MG63 (cell line): ENCODE measurements at regions not wholly inside any gene's neighbourhood (a gene's known extent, or its start where the extent isn't known, plus 50 kb on each side); places are given as distances from the start of the nearest gene placed in this dataset.
"Not testable (repeated sequence)": the region's sequence is repeated elsewhere in the genome, so short reads cannot be mapped to it uniquely, and the experiment has no call there.

Experiments
- DNase-seq: peaks from one replicate; pipeline ENCODE4 v3.0.0-alpha.2; 2020
- H3K27me3 ChIP-seq: fragments of 250-450 bp; sonication (Bioruptor Pico); 2 replicates; pipeline ENCODE4 v1.5.1; 2020; ENCODE audit warnings: mild to moderate bottlenecking, moderate library complexity
- H3K36me3 ChIP-seq: fragments of 250-450 bp; sonication (Bioruptor Pico); 2 replicates; pipeline ENCODE4 v1.5.1; 2020; ENCODE audit warnings: mild to moderate bottlenecking, moderate library complexity
- H3K4me3 ChIP-seq: fragments of 250-450 bp; sonication (Bioruptor Pico); 2 replicates; pipeline ENCODE4 v1.5.1; 2020; ENCODE audit warnings: mild to moderate bottlenecking, moderate library complexity
- H3K9me3 ChIP-seq: fragments of 250-450 bp; sonication (Bioruptor Pico); 2 replicates; pipeline ENCODE4 v1.5.1; 2020; ENCODE audit warnings: mild to moderate bottlenecking, moderate library complexity

GRCh38 chr13:24985107-24985506, 110.8 kb upstream of the PABPC3 start:
- H3K27me3 ChIP-seq, result no peaks in the 10 kb centered on the region; the same call in 1 of the 2 replicates
- H3K9me3 ChIP-seq, result no peaks in the 10 kb centered on the region
- H3K4me3 ChIP-seq, result no peak overlapping the region
- H3K36me3 ChIP-seq, result no peaks in the 10 kb centered on the region
- no peak for DNase-seq

- no peak overlapping the region for H3K4me3 ChIP-seq
Observed at GRCh38 chr13:24985896-24986295, 110.0 kb upstream of the PABPC3 start.

GRCh38 chr13:24986826-24987225, 109.1 kb upstream of the PABPC3 start:
- H3K9me3 ChIP-seq, result no peaks in the 10 kb centered on the region
- no peak for DNase-seq
- no peaks in the 10 kb centered on the region; the same call in 1 of the 2 replicates for H3K27me3 ChIP-seq
- H3K4me3 ChIP-seq, result no peak overlapping the region
- H3K36me3 ChIP-seq, result no peaks in the 10 kb centered on the region

More at GRCh38 chr13:24985896-24986295, 110.0 kb upstream of the PABPC3 start:
- H3K27me3 ChIP-seq, result no peaks in the 10 kb centered on the region; the same call in 1 of the 2 replicates
- H3K9me3 ChIP-seq, result no peaks in the 10 kb centered on the region
- no peak for DNase-seq
- H3K36me3 ChIP-seq, result no peaks in the 10 kb centered on the region

- not testable (repeated sequence) for DNase-seq, H3K9me3 ChIP-seq, H3K27me3 ChIP-seq
Observed at GRCh38 chr13:24989959-24990358, 106.0 kb upstream of the PABPC3 start.

GRCh38 chr13:24992946-24993345, 103.0 kb upstream of the PABPC3 start:
- not testable (repeated sequence) for DNase-seq

More at GRCh38 chr13:24989959-24990358, 106.0 kb upstream of the PABPC3 start:
- H3K4me3 ChIP-seq, H3K36me3 ChIP-seq: not testable (repeated sequence)

GRCh38 chr13:24995225-24995804, 100.6 kb upstream of the PABPC3 start:
- Histone ChIP-seq H3K27me3 (peaks cover 6% of the 10 kb centered on the region), H3K36me3 (no peaks in the 10 kb centered on the region), H3K9me3 (no peaks in the 10 kb centered on the region), H3K4me3 (no peak overlapping the region)
- peak; percentile 59 for DNase-seq

More at GRCh38 chr13:24992946-24993345, 103.0 kb upstream of the PABPC3 start:
- not testable (repeated sequence) for H3K27me3 ChIP-seq, H3K36me3 ChIP-seq, H3K4me3 ChIP-seq, H3K9me3 ChIP-seq

- Histone ChIP-seq H3K9me3 (no peaks in the 10 kb centered on the region), H3K36me3 (no peaks in the 10 kb centered on the region), H3K27me3 (peaks cover 6% of the 10 kb centered on the region), H3K4me3 (no peak overlapping the region)
- no peak for DNase-seq
Observed at GRCh38 chr13:24997367-24997967, 98.5 kb upstream of the PABPC3 start.

GRCh38 chr13:24998433-24998832, 97.5 kb upstream of the PABPC3 start:
- no peak for DNase-seq
- Histone ChIP-seq H3K4me3 (no peak overlapping the region), H3K36me3 (no peaks in the 10 kb centered on the region), H3K27me3 (peaks cover 6% of the 10 kb centered on the region), H3K9me3 (no peaks in the 10 kb centered on the region)

GRCh38 chr13:25001476-25002206, 94.3 kb upstream of the PABPC3 start:
- H3K27me3 ChIP-seq, result peaks cover 2% of the 10 kb centered on the region
- DNase-seq, result no peak

GRCh38 chr13:25002311-25002710, 93.6 kb upstream of the PABPC3 start:
- not testable (repeated sequence) for H3K27me3 ChIP-seq, H3K9me3 ChIP-seq, H3K4me3 ChIP-seq, H3K36me3 ChIP-seq
- peak; percentile 52 for DNase-seq

More at GRCh38 chr13:25001476-25002206, 94.3 kb upstream of the PABPC3 start:
- H3K4me3 ChIP-seq, result no peak overlapping the region
- H3K36me3 ChIP-seq, result no peaks in the 10 kb centered on the region
- H3K9me3 ChIP-seq, result no peaks in the 10 kb centered on the region

- not testable (repeated sequence) for H3K9me3 ChIP-seq, H3K36me3 ChIP-seq, H3K27me3 ChIP-seq, DNase-seq, H3K4me3 ChIP-seq
Observed at GRCh38 chr13:25004489-25004888, 91.4 kb upstream of the PABPC3 start.

GRCh38 chr13:25005050-25005497, 90.9 kb upstream of the PABPC3 start:
- H3K9me3 ChIP-seq, DNase-seq, H3K4me3 ChIP-seq, H3K27me3 ChIP-seq, H3K36me3 ChIP-seq: not testable (repeated sequence)

GRCh38 chr13:25007389-25007788, 88.5 kb upstream of the PABPC3 start:
- not testable (repeated sequence) for DNase-seq

GRCh38 chr13:25014398-25014973, 81.5 kb upstream of the PABPC3 start:
- DNase-seq, H3K9me3 ChIP-seq, H3K4me3 ChIP-seq, H3K36me3 ChIP-seq: not testable (repeated sequence)
- peaks cover 17% of the 10 kb centered on the region for H3K27me3 ChIP-seq

More at GRCh38 chr13:25007389-25007788, 88.5 kb upstream of the PABPC3 start:
- not testable (repeated sequence) for H3K4me3 ChIP-seq, H3K36me3 ChIP-seq, H3K9me3 ChIP-seq, H3K27me3 ChIP-seq

- peaks cover 17% of the 10 kb centered on the region for H3K27me3 ChIP-seq
- not testable (repeated sequence) for H3K9me3 ChIP-seq, H3K36me3 ChIP-seq, DNase-seq, H3K4me3 ChIP-seq
Observed at GRCh38 chr13:25017176-25017575, 78.8 kb upstream of the PABPC3 start.

GRCh38 chr13:25017808-25018728, 77.9 kb upstream of the PABPC3 start:
- not testable (repeated sequence) for H3K36me3 ChIP-seq, H3K9me3 ChIP-seq
- peak; percentile 49 for DNase-seq
- Histone ChIP-seq H3K27me3 (peaks cover 20% of the 10 kb centered on the region), H3K4me3 (peak overlapping the region; percentile 32)
